Tibial artery (tissue), 4 donors: ENCODE measurements at regions not wholly inside any gene's neighbourhood (a gene's known extent, or its start where the extent isn't known, plus 50 kb on each side); places are given as distances from the start of the nearest gene placed in this dataset.

ENCODE experiments used
- DNase-seq, 2 donors: peaks; one replicate each; pipeline ENCODE4 v3.0.0-alpha.2; 2019
- H3K27ac ChIP-seq, 2 donors: fragments of 200-600 bp; sonication (generic) in 1 of 2; 1 replicate in 1 of 2; 2 replicates in 1 of 2; pipeline ENCODE4 v1.5.1; 2018 to 2019; ENCODE audit warnings: mild to moderate bottlenecking in 1 of 2
- H3K27me3 ChIP-seq, 2 donors: fragments of 200-600 bp; sonication (generic) in 1 of 2; one replicate each; pipeline versions ENCODE4 v1.5.1 to v1.6.0; 2016 to 2019
- H3K36me3 ChIP-seq, 3 donors: fragments of 200-600 bp; sonication (generic) in 2 of 3; one replicate each; pipeline ENCODE4 v1.5.1; 2016 to 2019; ENCODE audit warnings: mild to moderate bottlenecking in 2 of 3
- H3K4me1 ChIP-seq, 4 donors: fragments of 200-600 bp; sonication (generic) in 2 of 4; 1 replicate in 3 of 4; 2 replicates in 1 of 4; pipeline ENCODE4 v1.5.1; 2016 to 2019
- H3K4me3 ChIP-seq, 2 donors: fragments of 200-600 bp; sonication (generic) in 1 of 2; 1 replicate in 1 of 2; 2 replicates in 1 of 2; pipeline ENCODE4 v1.5.1; 2018 to 2019; ENCODE audit warnings: mild to moderate bottlenecking in 2 of 2
- H3K9me3 ChIP-seq, 3 donors: fragments of 200-600 bp; sonication (generic) in 1 of 3; one replicate each; pipeline ENCODE4 v1.5.1; 2016 to 2019
- CTCF ChIP-seq, 2 experiments: fragments of 200-600 bp in 1 of 2; fragments of 450-650 bp in 1 of 2; IDR thresholded peaks; one replicate each; pipeline ENCODE4 v1.5.1; 2017 to 2019; ENCODE audit warnings: antibody characterized with exemption in 2 of 2, mild to moderate bottlenecking in 1 of 2, moderate library complexity in 1 of 2
- intact Hi-C: fragments of 100-400 bp; cut with DNase I; formaldehyde crosslinking; loops from one replicate; pipeline ENCODE4 v1.15.0; 2023; ENCODE audit warnings: low total_unique reads

GRCh38 chr9:110033869-110034268, 174.1 kb downstream of the C9orf152 start:
- H3K9me3 ChIP-seq, result no peaks in the 10 kb centered on the region
- no peak for DNase-seq
- no peak overlapping the region for H3K4me3 ChIP-seq
- intact Hi-C loops, result no loop called here
- no peak overlapping the region for H3K27ac ChIP-seq
- no peaks in the 10 kb centered on the region for H3K36me3 ChIP-seq
- H3K4me1 ChIP-seq, result peaks cover 0 to 54% (median 30%) of the 10 kb centered on the region in 4 donors
- TF ChIP-seq CTCF (IDR thresholded peaks at IDR 0.05), result no peak
- no peaks in the 10 kb centered on the region for H3K27me3 ChIP-seq

- H3K4me1 ChIP-seq, result peaks cover 0 to 49% (median 17%) of the 10 kb centered on the region in 4 donors
- no peak for DNase-seq
- H3K27ac ChIP-seq, result no peak overlapping the region
- H3K4me3 ChIP-seq, result no peak overlapping the region
- intact Hi-C loops, result no loop called here
- TF ChIP-seq CTCF (IDR thresholded peaks at IDR 0.05), result no peak
- no peaks in the 10 kb centered on the region for H3K27me3 ChIP-seq
- H3K9me3 ChIP-seq, result no peaks in the 10 kb centered on the region
- H3K36me3 ChIP-seq, result no peaks in the 10 kb centered on the region
These were observed 171.7 kb downstream of the C9orf152 start for GRCh38 chr9:110036286-110036685.

- peak overlapping the region; percentile 55 to 69 for H3K27ac ChIP-seq
- intact Hi-C loops, result loop anchor here (10.0 kb wide), 1 partner anchor 94 kb away; no protein-coding TSS in a partner anchor
- no peak for DNase-seq
- H3K9me3 ChIP-seq, result no peaks in the 10 kb centered on the region
- H3K36me3 ChIP-seq, result no peaks in the 10 kb centered on the region
- no peak for TF ChIP-seq CTCF (IDR thresholded peaks at IDR 0.05)
- H3K4me3 ChIP-seq, result no peak overlapping the region
- no peaks in the 10 kb centered on the region for H3K27me3 ChIP-seq
- peaks cover 0 to 30% (median 9%) of the 10 kb centered on the region in 4 donors for H3K4me1 ChIP-seq
These were observed 167.2 kb downstream of the C9orf152 start for GRCh38 chr9:110040788-110041187.

- no peak for TF ChIP-seq CTCF (IDR thresholded peaks at IDR 0.05)
- no peak overlapping the region for H3K4me3 ChIP-seq
- peaks cover 0 to 30% (median 9%) of the 10 kb centered on the region in 4 donors for H3K4me1 ChIP-seq
- DNase-seq, result no peak
- H3K36me3 ChIP-seq, result no peaks in the 10 kb centered on the region
- no peaks in the 10 kb centered on the region for H3K27me3 ChIP-seq
- H3K9me3 ChIP-seq, result no peaks in the 10 kb centered on the region
- H3K27ac ChIP-seq, result peak overlapping the region; percentile 55 to 69
- intact Hi-C loops, result loop anchor here (10.0 kb wide), 1 partner anchor 93 kb away; no protein-coding TSS in a partner anchor
These were observed 166.5 kb downstream of the C9orf152 start for GRCh38 chr9:110041452-110041851.

- intact Hi-C loops, result loop anchor here (10.0 kb wide), 1 partner anchor 87 kb away; no protein-coding TSS in a partner anchor
- Histone ChIP-seq H3K36me3 (no peaks in the 10 kb centered on the region), H3K9me3 (no peaks in the 10 kb centered on the region), H3K27ac (no peak overlapping the region), H3K4me3 (peak overlapping the region in 1 of 2 donors; percentile 82), H3K4me1 (peaks cover 4 to 37% (median 20%) of the 10 kb centered on the region in 4 donors), H3K27me3 (no peaks in the 10 kb centered on the region)
- DNase-seq, result no peak
- TF ChIP-seq CTCF (IDR thresholded peaks at IDR 0.05), result no peak
These were observed 160.6 kb downstream of the C9orf152 start for GRCh38 chr9:110047232-110047954.
